ENCODE measurements at regions not wholly inside any gene's neighbourhood (a gene's known extent, or its start where the extent isn't known, plus 50 kb on each side); places are given as distances from the start of the nearest gene placed in this dataset.

GRCh38 chr19:28829762-28830161 lies 383.2 kb downstream of the UQCRFS1 start:
- DNase-seq: no peak

- DNase-seq: no peak
Observed at GRCh38 chr19:28829359-28829758, 383.6 kb downstream of the UQCRFS1 start.

GRCh38 chr19:28828276-28828870 lies 384.6 kb downstream of the UQCRFS1 start:
- no peak for DNase-seq

GRCh38 chr19:28827382-28827781 lies 385.6 kb downstream of the UQCRFS1 start:
- DNase-seq: no peak

DNA sequence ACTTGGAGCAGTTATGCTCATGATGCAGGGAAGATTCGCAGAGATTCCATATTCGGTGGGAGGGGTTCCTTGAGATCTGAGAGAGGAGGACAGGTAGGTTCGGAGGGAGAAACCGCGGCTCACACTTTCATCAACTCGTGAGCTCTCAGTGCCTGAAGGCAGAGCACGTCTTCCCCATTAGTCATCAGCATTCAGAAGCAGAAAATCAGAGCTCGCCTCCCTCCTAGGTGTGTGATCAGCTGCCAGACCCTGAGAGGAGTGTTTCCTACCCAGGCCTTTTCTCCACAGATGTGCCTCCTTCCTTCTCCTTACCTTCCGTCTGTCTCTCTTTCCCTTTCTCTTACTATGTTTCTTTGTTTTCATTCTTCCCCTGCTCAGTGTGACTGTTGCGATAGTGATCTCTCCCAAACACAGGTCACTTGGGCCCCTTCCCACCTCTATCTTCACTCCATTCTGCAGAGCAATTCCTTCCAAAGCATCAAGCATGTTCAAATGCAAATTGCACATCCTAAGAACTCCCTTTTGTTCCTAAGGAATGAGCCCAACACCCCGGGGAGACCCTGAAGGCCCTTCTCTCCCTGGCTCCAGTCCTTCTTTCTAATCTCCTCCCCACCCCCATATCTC lies 389.5 kb downstream of the UQCRFS1 start:
- DNase-seq: no peak

DNA sequence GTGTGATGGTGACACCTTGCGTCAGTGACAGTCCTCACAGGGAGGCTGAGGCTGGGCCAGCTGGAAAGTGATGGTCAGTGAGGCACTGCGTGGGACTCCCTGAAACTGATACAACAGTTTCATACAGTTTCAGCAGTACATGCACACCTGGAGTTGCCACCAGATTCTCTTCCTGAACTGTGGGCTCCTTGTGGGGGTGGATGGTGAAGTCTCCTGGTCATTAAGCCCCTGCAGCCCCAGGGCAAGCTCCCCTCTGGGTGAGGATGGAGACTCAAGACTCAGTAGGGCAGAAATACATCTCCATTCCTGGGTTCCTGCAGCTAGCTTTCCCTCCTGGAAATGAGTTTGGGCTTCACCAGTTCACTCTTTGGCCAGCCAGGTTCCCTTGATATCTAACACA lies 392.7 kb downstream of the UQCRFS1 start:
- no peak for DNase-seq

DNA sequence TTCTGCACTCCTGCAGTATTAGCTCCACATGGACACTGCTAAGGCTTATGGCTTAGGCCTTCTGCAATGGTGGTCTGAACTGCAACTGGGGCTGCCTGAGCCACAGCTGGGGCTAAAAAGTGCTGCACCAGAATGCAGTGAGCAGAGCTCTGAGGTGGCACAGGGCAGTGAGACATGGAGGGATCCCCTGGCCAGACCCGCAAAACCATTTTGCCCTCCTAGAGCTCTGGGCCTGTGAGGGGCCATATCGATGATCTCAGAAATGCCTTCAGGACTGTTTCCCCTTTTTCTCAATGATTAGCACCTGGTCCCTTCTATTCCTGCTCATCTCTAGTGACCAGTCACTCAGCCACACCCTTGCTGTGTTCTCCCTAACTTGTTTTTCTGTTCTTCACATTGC lies 397.7 kb downstream of the UQCRFS1 start:
- DNase-seq: no peak

GRCh38 chr19:28794301-28794700 lies 418.6 kb downstream of the UQCRFS1 start:
- DNase-seq: no peak

GRCh38 chr19:28793391-28794168 lies 419.4 kb downstream of the UQCRFS1 start:
- DNase-seq: no peak

DNA sequence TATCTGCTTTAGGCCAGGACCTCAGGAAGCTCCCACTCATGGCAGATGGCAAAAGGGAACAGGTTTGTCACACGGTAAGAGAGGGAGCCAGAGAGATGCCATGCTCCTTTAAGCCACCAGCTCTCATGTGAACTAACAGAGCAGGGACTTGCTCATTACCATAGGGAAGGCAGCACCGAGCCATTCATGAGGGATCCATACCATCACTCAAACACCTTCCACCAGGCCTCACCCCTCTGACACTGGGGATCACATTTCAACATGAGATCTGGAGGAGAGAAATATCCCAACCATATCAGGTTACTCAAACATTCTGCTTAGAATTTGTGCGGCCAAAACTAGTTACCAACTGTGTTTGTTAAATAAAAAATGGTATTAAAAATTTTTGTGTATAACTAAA lies 427.0 kb downstream of the UQCRFS1 start:
- no peak for DNase-seq

- DNase-seq: no peak
Observed at GRCh38 chr19:28764066-28764465, 448.9 kb downstream of the UQCRFS1 start.

DNA sequence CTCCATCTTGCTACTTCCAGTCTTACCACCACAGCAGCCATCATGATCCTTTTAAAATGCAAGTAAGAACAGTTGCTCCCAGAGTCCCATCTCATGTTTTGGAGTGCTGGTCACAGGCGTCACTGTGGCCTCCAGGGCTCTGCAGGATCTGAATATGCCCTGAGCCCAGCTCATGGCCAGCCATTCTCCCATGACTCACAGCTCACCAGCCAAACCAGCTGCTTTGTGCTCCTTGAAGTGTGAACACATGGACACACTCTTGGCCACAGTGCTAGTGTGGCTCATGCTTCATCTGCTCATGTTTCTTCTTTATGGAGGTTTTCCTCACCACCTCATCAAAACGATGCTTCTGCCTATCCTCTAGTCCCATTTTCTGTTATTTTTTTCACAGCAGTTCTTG lies 466.5 kb downstream of the UQCRFS1 start:
- no peak for DNase-seq

- DNase-seq: no peak
Observed at GRCh38 chr19:28744943-28745342, 468.0 kb downstream of the UQCRFS1 start.

DNA sequence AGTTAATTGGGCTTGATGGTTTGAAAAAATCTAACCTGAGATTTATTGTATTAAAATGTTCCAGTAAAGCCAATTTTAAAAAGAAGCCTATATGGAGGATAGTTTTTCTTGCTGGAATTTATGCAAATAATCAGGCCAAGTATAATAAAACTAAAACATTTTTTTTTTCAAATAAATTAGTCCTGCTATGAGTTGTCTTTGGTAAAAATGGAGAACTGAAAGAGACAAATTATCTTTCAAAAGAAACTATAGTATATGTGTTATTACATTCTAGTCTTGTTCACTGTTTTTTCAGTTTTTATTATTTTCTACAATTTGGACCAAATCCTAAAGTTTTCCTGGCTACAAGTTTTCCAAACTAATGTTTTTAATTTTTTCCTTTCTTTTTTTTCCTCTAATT lies 468.9 kb downstream of the UQCRFS1 start:
- no peak for DNase-seq

GRCh38 chr19:28737021-28737895 lies 475.7 kb downstream of the UQCRFS1 start:
- DNase-seq: no peak

GRCh38 chr19:28736528-28736927 lies 476.4 kb downstream of the UQCRFS1 start:
- DNase-seq: no peak

DNA sequence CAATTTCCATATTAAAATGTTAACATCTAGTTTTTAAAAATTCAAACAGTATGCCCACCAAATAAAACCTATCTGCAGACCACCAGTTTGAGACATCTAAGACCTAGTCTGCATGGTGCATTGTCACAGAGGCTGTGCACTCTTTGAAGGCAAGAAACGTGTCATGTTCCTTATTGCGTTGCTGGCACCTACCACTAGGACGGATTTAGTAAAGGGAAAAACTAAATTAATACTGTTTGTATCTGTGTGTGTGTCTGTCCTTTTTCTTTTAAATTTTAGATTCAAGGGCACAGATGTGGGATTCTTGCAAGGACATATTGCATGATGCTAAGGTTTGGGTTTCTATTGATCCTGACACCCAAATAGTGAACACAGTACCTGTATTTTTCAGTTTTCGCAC lies 481.4 kb downstream of the UQCRFS1 start:
- DNase-seq: no peak

DNA sequence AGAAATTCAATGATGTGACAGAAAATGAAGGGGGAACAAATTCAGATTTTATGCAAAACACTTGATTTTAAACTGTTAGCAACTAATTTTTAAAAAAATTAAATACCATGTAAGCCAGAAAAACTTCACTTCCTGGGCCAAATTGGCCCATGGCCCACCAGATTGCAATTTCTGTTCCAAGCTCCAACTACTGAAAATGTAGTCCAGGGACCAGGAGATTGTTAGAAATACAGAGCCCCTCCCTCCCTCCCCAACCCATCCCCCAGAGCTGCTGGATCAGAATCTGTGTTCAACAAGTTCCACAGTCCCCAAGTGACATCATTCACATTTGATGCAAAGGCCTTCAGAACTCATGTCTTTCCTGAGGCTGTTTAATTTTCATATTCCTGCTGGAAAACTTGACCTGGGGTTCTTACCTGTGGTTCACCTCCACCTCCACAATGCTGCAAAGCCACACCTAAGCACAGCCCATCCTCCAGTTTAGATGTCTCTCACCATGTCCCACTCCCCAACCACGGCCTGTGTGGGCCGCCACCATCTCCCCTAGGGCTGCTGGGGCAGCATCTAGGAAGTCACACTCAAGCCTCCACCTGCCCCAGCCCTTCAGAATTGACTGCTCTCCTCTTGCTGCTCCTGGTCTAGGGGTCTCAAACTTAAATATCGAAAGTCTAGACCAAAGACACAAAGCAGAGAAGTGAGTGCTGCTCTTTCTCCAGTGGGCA lies 482.0 kb downstream of the UQCRFS1 start:
- DNase-seq: no peak

- DNase-seq: no peak
Observed at GRCh38 chr19:28727480-28728159, 485.3 kb downstream of the UQCRFS1 start.

DNA sequence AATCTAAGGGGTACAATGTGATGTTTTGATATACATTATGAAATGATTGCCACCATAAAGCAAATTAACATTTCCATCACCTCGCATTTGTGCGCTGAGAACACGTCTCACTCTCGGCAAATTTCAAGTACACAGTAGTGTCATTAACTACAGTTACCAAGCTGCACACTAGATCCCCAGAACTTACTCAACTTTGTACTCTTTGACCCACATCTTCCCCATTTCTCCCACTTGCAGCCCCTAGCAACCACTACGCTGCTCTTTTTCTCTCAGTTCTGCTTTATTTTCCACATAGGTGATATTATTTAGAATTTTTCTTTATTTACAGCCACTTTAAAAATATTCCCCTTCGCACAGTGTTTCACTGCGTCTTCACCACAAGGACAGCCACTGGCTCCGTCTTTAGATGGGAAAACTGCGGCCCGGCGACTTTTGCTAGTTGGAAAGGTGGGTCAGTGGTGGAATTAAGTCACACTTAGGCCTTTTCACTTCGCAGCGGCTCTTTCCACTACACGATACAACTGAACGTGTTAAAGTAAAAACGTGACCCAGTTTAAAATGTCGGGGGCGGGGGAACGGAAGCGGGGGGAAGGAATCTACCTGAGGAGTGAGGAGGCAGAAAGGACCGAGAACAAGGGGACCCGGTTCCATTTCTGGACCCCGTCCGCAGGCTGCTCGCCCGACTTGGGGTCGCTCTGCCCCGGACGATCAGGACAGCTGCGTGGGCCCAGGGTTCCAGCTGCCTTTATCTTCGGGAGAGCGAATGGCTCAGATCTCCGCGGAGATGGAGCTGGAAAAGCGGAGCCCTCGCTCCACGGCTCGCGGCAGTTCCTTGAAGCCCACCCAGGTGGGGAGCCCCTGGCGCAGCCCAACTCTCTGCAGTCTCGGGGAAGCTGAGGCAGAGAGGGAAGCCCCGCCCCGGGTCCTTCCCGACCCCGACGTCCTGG lies 486.1 kb downstream of the UQCRFS1 start:
- no peak for DNase-seq

DNA sequence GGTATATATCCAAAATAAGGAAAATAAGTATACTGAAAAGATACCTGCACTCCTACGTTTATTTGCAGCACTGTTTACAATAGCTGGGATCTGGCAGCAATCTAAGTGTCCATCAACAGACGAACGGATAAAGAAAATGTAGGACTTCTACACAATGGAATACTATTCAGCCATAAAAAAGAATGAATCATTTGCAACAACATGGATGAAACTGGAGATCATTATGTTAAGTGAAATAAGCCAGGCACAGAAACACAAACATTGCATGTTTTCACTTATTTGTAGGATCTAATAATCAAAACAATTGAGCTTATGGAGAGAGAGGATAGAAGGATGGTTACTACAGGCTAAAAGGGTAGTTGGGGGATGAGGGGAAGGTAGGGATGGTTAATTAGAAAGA lies 494.0 kb downstream of the UQCRFS1 start:
- no peak for DNase-seq
